SK-N-SH (cell line): ENCODE measurements at regions not wholly inside any gene's neighbourhood (a gene's known extent, or its start where the extent isn't known, plus 50 kb on each side); places are given as distances from the start of the nearest gene placed in this dataset.

Experiments used
- CTCF ChIA-PET: fragments of 300-600, 350-600 bp; formaldehyde crosslinking; extraction: SDS; loops from one replicate; lab custom pipeline; 2021; lab: Yijun Ruan, JAX
- POLR2A ChIA-PET: fragments of 350-600 bp; sonication (Branson Sonifier 250); formaldehyde crosslinking; extraction: SDS; loops from one replicate; lab custom pipeline; 2020; ENCODE audit warnings: antibody characterized with exemption, inconsistent platforms; lab: Yijun Ruan, JAX
- DNase-seq: peaks from one replicate; pipeline ENCODE4 v3.0.0; 2012
- H2AFZ ChIP-seq: fragments of 200-600 bp; sonication (generic); 2 replicates; pipeline ENCODE4 v1.8.1; 2016; ENCODE audit warnings: antibody characterized with exemption, mild to moderate bottlenecking, low read depth
- H3F3A ChIP-seq: fragments of 200-600 bp; sonication (generic); replicated peaks from 2 replicates; pipeline ENCODE3; 2016; ENCODE audit warnings: antibody characterized with exemption, mild to moderate bottlenecking; ENCODE audit not compliant: insufficient read depth
- H3K27ac ChIP-seq, 2 experiments: fragments of 200-500 bp in 1 of 2; fragments of 200-600 bp in 1 of 2; sonication (Bioruptor generic) in 1 of 2; sonication (generic), shearing (Covaris generic) in 1 of 2; 2 replicates each; pipeline versions ENCODE4 v1.5.1 to v1.6.1; 2014 to 2016; ENCODE audit warnings: low read depth in 2 of 2, inconsistent platforms in 1 of 2, low read length in 1 of 2, mild to moderate bottlenecking in 1 of 2, mixed read lengths in 1 of 2
- H3K27me3 ChIP-seq: fragments of 200-600 bp; sonication (generic), shearing (Covaris generic); 2 replicates; pipeline ENCODE4 v1.6.1; 2016; ENCODE audit warnings: mixed run types; ENCODE audit not compliant: insufficient read depth
- H3K36me3 ChIP-seq, 2 experiments: fragments of 200-500 bp in 1 of 2; fragments of 200-600 bp in 1 of 2; sonication (Bioruptor generic) in 1 of 2; sonication (generic) in 1 of 2; replicated peaks in 1 of 2; 2 replicates each; pipeline versions ENCODE3 to v1.5.1; 2014 to 2016; ENCODE audit warnings: low read length in 1 of 2, mild to moderate bottlenecking in 1 of 2; ENCODE audit not compliant: insufficient read depth in 2 of 2, control insufficient read depth in 1 of 2
- H3K4me1 ChIP-seq, 2 experiments: fragments of 200-500 bp in 1 of 2; fragments of 200-600 bp in 1 of 2; sonication (Bioruptor generic) in 1 of 2; sonication (generic), shearing (Covaris generic) in 1 of 2; 2 replicates each; pipeline versions ENCODE4 v1.5.1 to v1.6.1; 2014 to 2016; ENCODE audit warnings: low read depth in 1 of 2, low read length in 1 of 2, mixed run types in 1 of 2; ENCODE audit not compliant: insufficient read depth in 2 of 2, control insufficient read depth in 1 of 2
- H3K4me2 ChIP-seq: fragments of 200-600 bp; sonication (generic), shearing (Covaris generic); 2 replicates; pipeline ENCODE4 v1.6.1; 2017; ENCODE audit warnings: mixed run types
- H3K4me3 ChIP-seq, 2 experiments: fragments of 200-500 bp in 1 of 2; fragments of 200-600 bp in 1 of 2; sonication (Bioruptor generic) in 1 of 2; sonication (generic), shearing (Covaris generic) in 1 of 2; 2 replicates each; pipeline versions ENCODE4 v1.5.1 to v1.8.1; 2014 to 2016; ENCODE audit warnings: low read depth in 2 of 2, inconsistent platforms in 1 of 2, low read length in 1 of 2, mild to moderate bottlenecking in 1 of 2, mixed read lengths in 1 of 2, moderate library complexity in 1 of 2
- H3K79me2 ChIP-seq: fragments of 200-600 bp; sonication (generic); 2 replicates; pipeline ENCODE4 v1.8.1; 2017; ENCODE audit warnings: mild to moderate bottlenecking; ENCODE audit not compliant: insufficient read depth
- H3K9ac ChIP-seq: fragments of 200-600 bp; sonication (generic); 2 replicates; pipeline ENCODE4 v1.6.1; 2017; ENCODE audit warnings: mixed run types
- H3K9me2 ChIP-seq: fragments of 200-600 bp; sonication (generic); 2 replicates; pipeline ENCODE4 v1.6.1; 2017; ENCODE audit warnings: mixed run types
- H3K9me3 ChIP-seq: fragments of 200-600 bp; sonication (generic); 2 replicates; pipeline ENCODE4 v1.6.1; 2017; ENCODE audit warnings: mixed run types, mild to moderate bottlenecking, moderate library complexity
- H4K20me1 ChIP-seq: fragments of 200-600 bp; sonication (generic); 2 replicates; pipeline ENCODE4 v1.6.1; 2017; ENCODE audit warnings: mild to moderate bottlenecking, mixed run types; ENCODE audit not compliant: insufficient read depth
- CTCF ChIP-seq: fragments of 200-600 bp; sonication (generic); IDR thresholded peaks from 2 replicates; pipeline ENCODE4 v1.6.1; 2017; ENCODE audit warnings: antibody characterized with exemption, mild to moderate bottlenecking, moderate library complexity
- ELF1 ChIP-seq: IDR thresholded peaks from 2 replicates; pipeline ENCODE4 v1.4.0; 2012
- FOSL2 ChIP-seq: IDR thresholded peaks from 2 replicates; pipeline ENCODE4 v1.4.0; 2012; ENCODE audit warnings: low read depth, mild to moderate bottlenecking, moderate library complexity, borderline replicate concordance
- GATA2 ChIP-seq: sonication (generic); formaldehyde crosslinking; IDR thresholded peaks from 2 replicates; pipeline ENCODE4 v1.5.0; 2020; ENCODE audit warnings: mild to moderate bottlenecking, missing genetic modification reagents
- JUND ChIP-seq: IDR thresholded peaks from 2 replicates; pipeline ENCODE4 v1.4.0; 2012
- MAX ChIP-seq: IDR thresholded peaks from 2 replicates; pipeline ENCODE4 v1.4.0; 2012; ENCODE audit warnings: low read depth
- MXI1 ChIP-seq: IDR thresholded peaks from 2 replicates; pipeline ENCODE4 v1.6.1; 2012; ENCODE audit warnings: mild to moderate bottlenecking, low read depth, low read length, improper control_type of control experiment
- NFIC ChIP-seq: IDR thresholded peaks from 2 replicates; pipeline ENCODE4 v1.4.0; 2012; ENCODE audit warnings: borderline replicate concordance
- PBX3 ChIP-seq: IDR thresholded peaks from 2 replicates; pipeline ENCODE4; 2012
- POLR2AphosphoS5 ChIP-seq: IDR thresholded peaks from 2 replicates; pipeline ENCODE4 v1.6.1; 2012; ENCODE audit warnings: low read depth, low read length
- RAD21 ChIP-seq: IDR thresholded peaks from 2 replicates; pipeline ENCODE4 v1.6.1; 2012; ENCODE audit warnings: mild to moderate bottlenecking, low read length
- RCOR1 ChIP-seq: fragments of 150-350 bp; IDR thresholded peaks from 2 replicates; pipeline ENCODE4 v1.6.1; 2017; ENCODE audit warnings: antibody characterized with exemption, low read length
- REST ChIP-seq: IDR thresholded peaks from 2 replicates; pipeline ENCODE4 v1.6.1; 2012; ENCODE audit warnings: mild to moderate bottlenecking, low read depth, low read length, moderate library complexity
- SMC3 ChIP-seq: IDR thresholded peaks from 2 replicates; pipeline ENCODE4 v1.6.1; 2012; ENCODE audit warnings: low read depth, low read length, improper control_type of control experiment
- TAF1 ChIP-seq: IDR thresholded peaks from 2 replicates; pipeline ENCODE4 v1.6.1; 2012; ENCODE audit warnings: low read depth, mild to moderate bottlenecking, low read length, moderate library complexity, borderline replicate concordance
- TCF12 ChIP-seq: IDR thresholded peaks from 2 replicates; pipeline ENCODE4 v1.4.0; 2012
- TEAD4 ChIP-seq: IDR thresholded peaks from 2 replicates; pipeline ENCODE4 v1.4.0; 2012; ENCODE audit warnings: mild to moderate bottlenecking, borderline replicate concordance; ENCODE audit not compliant: insufficient read depth
- USF1 ChIP-seq: IDR thresholded peaks from 2 replicates; pipeline ENCODE4 v1.4.0; 2012; ENCODE audit warnings: low read depth, borderline replicate concordance
- YY1 ChIP-seq: IDR thresholded peaks from 2 replicates; pipeline ENCODE4 v1.4.0; 2012; ENCODE audit warnings: low read depth, mild to moderate bottlenecking
- ZBTB33 ChIP-seq: IDR thresholded peaks from 2 replicates; pipeline ENCODE4 v1.4.0; 2012; ENCODE audit warnings: low read depth, borderline replicate concordance
- WGBS: methylation state at CpG from one replicate; pipeline ENCODE4 v1.1.6; 2017; ENCODE audit warnings: low lambda C conversion rate; 5-methylcytosine and 5-hydroxymethylcytosine counted together

GRCh38 chr10:106446920-106447319 is 717.6 kb downstream of the SORCS1 start:
- DNase-seq = no peak
- no peak overlapping the region for H3K4me3 ChIP-seq
- H2AFZ ChIP-seq = no peak overlapping the region
- H3K36me3 ChIP-seq = no peaks in the 10 kb centered on the region
- no peaks in the 10 kb centered on the region for H3K79me2 ChIP-seq
- POLR2A ChIA-PET = no interaction called here
- H3K4me2 ChIP-seq = no peak overlapping the region
- no peaks in the 10 kb centered on the region for H3K9me3 ChIP-seq
- CTCF ChIA-PET = no interaction called here
- no peaks in the 10 kb centered on the region for H3K4me1 ChIP-seq
- H3K27ac ChIP-seq = no peak overlapping the region
- H3K9me2 ChIP-seq = no peaks in the 10 kb centered on the region
- H3F3A ChIP-seq = no peaks in the 10 kb centered on the region
- TF ChIP-seq REST = no peak
- no peak for TF ChIP-seq MXI1
- no peak for TF ChIP-seq FOSL2
- no peak for TF ChIP-seq POLR2AphosphoS5
- TF ChIP-seq YY1 = no peak
- no peak for TF ChIP-seq RCOR1
- no peak for TF ChIP-seq TCF12
- TF ChIP-seq SMC3 = no peak
- no peak for TF ChIP-seq USF1
- TF ChIP-seq ZBTB33 = no peak
- TF ChIP-seq, all 33 proteins: peak for 0
- Histone ChIP-seq H3K9ac (no peak overlapping the region), H4K20me1 (no peaks in the 10 kb centered on the region), H3K27me3 (no peaks in the 10 kb centered on the region)

- CTCF ChIA-PET = no interaction called here
- H4K20me1 ChIP-seq = no peaks in the 10 kb centered on the region
- H3K79me2 ChIP-seq = no peaks in the 10 kb centered on the region
- no peaks in the 10 kb centered on the region for H3K27me3 ChIP-seq
- no peak overlapping the region for H3K4me3 ChIP-seq
- H3K27ac ChIP-seq = no peak overlapping the region
- no peaks in the 10 kb centered on the region for H3F3A ChIP-seq
- no peak overlapping the region for H3K4me2 ChIP-seq
- no peak overlapping the region for H2AFZ ChIP-seq
- H3K9ac ChIP-seq = no peak overlapping the region
- no peak for DNase-seq
- WGBS = 21% methylated on average over 2 of the region's 2 CpGs
- no peaks in the 10 kb centered on the region for H3K4me1 ChIP-seq
- no peaks in the 10 kb centered on the region for H3K9me2 ChIP-seq
- POLR2A ChIA-PET = no interaction called here
- H3K9me3 ChIP-seq = no peaks in the 10 kb centered on the region
- H3K36me3 ChIP-seq = no peaks in the 10 kb centered on the region
- TF ChIP-seq PBX3 (no peak), TEAD4 (no peak), TCF12 (no peak), MAX (no peak), SMC3 (no peak), MXI1 (no peak), POLR2AphosphoS5 (no peak), JUND (no peak), RAD21 (no peak), NFIC (no peak), TAF1 (no peak), ELF1 (no peak), CTCF (no peak), GATA2 (CRISPR knock-in tag) (no peak)
These were observed 722.3 kb downstream of the SORCS1 start for GRCh38 chr10:106442223-106442622.
